Lower leg skin (tissue), 3 donors: ENCODE measurements at regions not wholly inside any gene's neighbourhood (a gene's known extent, or its start where the extent isn't known, plus 50 kb on each side); places are given as distances from the start of the nearest gene placed in this dataset.

Experiments used
- POLR2A ChIP-seq, 2 donors: fragments of 450-650 bp; IDR thresholded peaks; one replicate each; pipeline ENCODE4 v1.6.1; 2016 to 2017; ENCODE audit warnings: antibody characterized with exemption in 2 of 2, mild to moderate bottlenecking in 1 of 2, moderate library complexity in 1 of 2
- TF ChIP-seq, protein P1 (sequence below), 3 donors: fragments of 450-650 bp; IDR thresholded peaks; one replicate each; pipeline ENCODE4 v1.5.1; 2016; ENCODE audit warnings: antibody characterized with exemption in 3 of 3, mild to moderate bottlenecking in 3 of 3, moderate library complexity in 2 of 3

DNA sequence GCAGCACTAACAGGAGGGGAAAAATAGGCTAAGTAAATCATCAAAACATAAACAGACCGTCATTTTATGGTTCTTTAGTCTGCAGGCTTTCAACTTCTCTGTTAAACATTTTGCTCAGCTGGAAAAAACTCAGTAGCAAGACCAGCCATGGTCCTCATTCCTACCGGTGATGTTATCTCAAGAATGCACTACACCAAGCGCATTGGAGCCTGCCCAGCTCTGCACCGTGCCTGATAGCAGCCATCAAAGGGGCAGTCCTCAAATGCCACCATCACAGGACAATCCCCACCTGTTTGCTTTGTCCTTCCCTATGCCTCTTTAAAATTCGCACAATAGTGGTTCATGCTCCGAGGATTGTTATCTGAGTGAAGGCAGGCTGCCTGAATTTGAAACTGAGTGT is 181.5 kb upstream of the MON1B start:
- TF ChIP-seq, protein P1, sequence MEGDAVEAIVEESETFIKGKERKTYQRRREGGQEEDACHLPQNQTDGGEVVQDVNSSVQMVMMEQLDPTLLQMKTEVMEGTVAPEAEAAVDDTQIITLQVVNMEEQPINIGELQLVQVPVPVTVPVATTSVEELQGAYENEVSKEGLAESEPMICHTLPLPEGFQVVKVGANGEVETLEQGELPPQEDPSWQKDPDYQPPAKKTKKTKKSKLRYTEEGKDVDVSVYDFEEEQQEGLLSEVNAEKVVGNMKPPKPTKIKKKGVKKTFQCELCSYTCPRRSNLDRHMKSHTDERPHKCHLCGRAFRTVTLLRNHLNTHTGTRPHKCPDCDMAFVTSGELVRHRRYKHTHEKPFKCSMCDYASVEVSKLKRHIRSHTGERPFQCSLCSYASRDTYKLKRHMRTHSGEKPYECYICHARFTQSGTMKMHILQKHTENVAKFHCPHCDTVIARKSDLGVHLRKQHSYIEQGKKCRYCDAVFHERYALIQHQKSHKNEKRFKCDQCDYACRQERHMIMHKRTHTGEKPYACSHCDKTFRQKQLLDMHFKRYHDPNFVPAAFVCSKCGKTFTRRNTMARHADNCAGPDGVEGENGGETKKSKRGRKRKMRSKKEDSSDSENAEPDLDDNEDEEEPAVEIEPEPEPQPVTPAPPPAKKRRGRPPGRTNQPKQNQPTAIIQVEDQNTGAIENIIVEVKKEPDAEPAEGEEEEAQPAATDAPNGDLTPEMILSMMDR (IDR thresholded peaks at IDR 0.05) = no peak
- no peak for TF ChIP-seq POLR2A (IDR thresholded peaks at IDR 0.05)
